Neural progenitor cell (in vitro differentiated cells): ENCODE measurements at regions not wholly inside any gene's neighbourhood (a gene's known extent, or its start where the extent isn't known, plus 50 kb on each side); places are given as distances from the start of the nearest gene placed in this dataset.

Source experiments
- CTCF ChIP-seq: fragments of 200-600 bp; sonication (generic); IDR thresholded peaks from 2 replicates; pipeline ENCODE4 v1.5.1; 2017; ENCODE audit warnings: antibody characterized with exemption, mild to moderate bottlenecking
- EZH2 ChIP-seq: fragments of 200-600 bp; sonication (generic); IDR thresholded peaks from 2 replicates; pipeline ENCODE4 v1.6.1; 2017; ENCODE audit warnings: antibody characterized with exemption, mild to moderate bottlenecking, moderate library complexity
- EZH2phosphoT487 ChIP-seq: fragments of 200-600 bp; sonication (generic); IDR thresholded peaks from 2 replicates; pipeline ENCODE4 v1.6.1; 2017; ENCODE audit warnings: antibody characterized with exemption

- no peak for TF ChIP-seq CTCF
- no peak for TF ChIP-seq EZH2
- no peak for TF ChIP-seq EZH2phosphoT487
Measured at GRCh38 chr4:84218031-84218430, 281.1 kb downstream of the NKX6-1 start.
